ENCODE measurements at regions not wholly inside any gene's neighbourhood (a gene's known extent, or its start where the extent isn't known, plus 50 kb on each side); places are given as distances from the start of the nearest gene placed in this dataset.

GRCh38 chr11:121927789-121928188 is 188.2 kb downstream of the BLID start:
- TF ChIP-seq CTCF (IDR thresholded peaks at IDR 0.05; ENCODE audit: extremely low read depth, insufficient read depth, missing control alignments): no peak
- DNase-seq (ENCODE audit: low spot score): no peak
- in situ Hi-C loops (cut with MboI; ENCODE audit: low pct_unique_long_range_greater_than_20kb, low sequenced_read_pairs, unreplicated experiment): no loop called here

- in situ Hi-C loops (cut with MboI; ENCODE audit: low pct_unique_long_range_greater_than_20kb, low sequenced_read_pairs, unreplicated experiment): no loop called here
- no peak for DNase-seq (ENCODE audit: low spot score)
- TF ChIP-seq CTCF (IDR thresholded peaks at IDR 0.05; ENCODE audit: extremely low read depth, insufficient read depth, missing control alignments): no peak
Observed at GRCh38 chr11:121927097-121927785, 188.8 kb downstream of the BLID start.

GRCh38 chr11:121924191-121924590 is 191.8 kb downstream of the BLID start:
- no peak for DNase-seq (ENCODE audit: low spot score)
- TF ChIP-seq CTCF (IDR thresholded peaks at IDR 0.05; ENCODE audit: extremely low read depth, insufficient read depth, missing control alignments): no peak

GRCh38 chr11:121917482-121917881 is 198.5 kb downstream of the BLID start:
- no peak for DNase-seq (ENCODE audit: low spot score)
- in situ Hi-C loops (cut with MboI; ENCODE audit: low pct_unique_long_range_greater_than_20kb, low sequenced_read_pairs, unreplicated experiment): no loop called here
- no peak for TF ChIP-seq CTCF (IDR thresholded peaks at IDR 0.05; ENCODE audit: extremely low read depth, insufficient read depth, missing control alignments)

More at GRCh38 chr11:121924191-121924590, 191.8 kb downstream of the BLID start:
- in situ Hi-C loops (cut with MboI; ENCODE audit: low pct_unique_long_range_greater_than_20kb, low sequenced_read_pairs, unreplicated experiment): no loop called here

- no peak for DNase-seq (ENCODE audit: low spot score)
- in situ Hi-C loops (cut with MboI; ENCODE audit: low pct_unique_long_range_greater_than_20kb, low sequenced_read_pairs, unreplicated experiment): no loop called here
- TF ChIP-seq CTCF (IDR thresholded peaks at IDR 0.05; ENCODE audit: extremely low read depth, insufficient read depth, missing control alignments): no peak
Observed at GRCh38 chr11:121914508-121915059, 201.4 kb downstream of the BLID start.

- no peak for TF ChIP-seq CTCF (IDR thresholded peaks at IDR 0.05; ENCODE audit: extremely low read depth, insufficient read depth, missing control alignments)
- no peak for DNase-seq (ENCODE audit: low spot score)
- in situ Hi-C loops (cut with MboI; ENCODE audit: low pct_unique_long_range_greater_than_20kb, low sequenced_read_pairs, unreplicated experiment): no loop called here
Observed at GRCh38 chr11:121909596-121909995, 206.4 kb downstream of the BLID start.
